ENCODE measurements at regions not wholly inside any gene's neighbourhood (a gene's known extent, or its start where the extent isn't known, plus 50 kb on each side); places are given as distances from the start of the nearest gene placed in this dataset.

GRCh38 chr15:53312707-53313106 is 446.8 kb downstream of the WDR72 start:
- Mint-ChIP-seq H3K27ac (no peak overlapping the region), H3K27me3 (ENCODE audit: low read depth in 2 of 2) (no peaks in the 10 kb centered on the region), H3K4me1 (no peaks in the 10 kb centered on the region), H3K9me3 (peaks cover 4 to 9% of the 10 kb centered on the region in 2 donors), H3K36me3 (no peaks in the 10 kb centered on the region), H3K4me3 (no peak overlapping the region)
- no peak for ATAC-seq
- Histone ChIP-seq H3K4me1 (ENCODE audit: control insufficient read depth, insufficient read depth, low read length) (no peaks in the 10 kb centered on the region), H3K27me3 (ENCODE audit: control insufficient read depth, insufficient read depth, low read length) (no peaks in the 10 kb centered on the region), H3K9me3 (ENCODE audit: control insufficient read depth, insufficient read depth, low read length) (no peaks in the 10 kb centered on the region), H3K27ac (ENCODE audit: low read length) (no peak overlapping the region), H3K36me3 (ENCODE audit: control insufficient read depth, insufficient read depth, low read length) (no peaks in the 10 kb centered on the region), H3K4me3 (ENCODE audit: low read length) (no peak overlapping the region)
- 45% methylated on average over 3 of the region's 3 CpGs for WGBS (ENCODE audit: insufficient coverage)
- no peak for DNase-seq
- intact Hi-C loops (cut with micrococcal nuclease) = no loop called here
- TF ChIP-seq, protein P1, sequence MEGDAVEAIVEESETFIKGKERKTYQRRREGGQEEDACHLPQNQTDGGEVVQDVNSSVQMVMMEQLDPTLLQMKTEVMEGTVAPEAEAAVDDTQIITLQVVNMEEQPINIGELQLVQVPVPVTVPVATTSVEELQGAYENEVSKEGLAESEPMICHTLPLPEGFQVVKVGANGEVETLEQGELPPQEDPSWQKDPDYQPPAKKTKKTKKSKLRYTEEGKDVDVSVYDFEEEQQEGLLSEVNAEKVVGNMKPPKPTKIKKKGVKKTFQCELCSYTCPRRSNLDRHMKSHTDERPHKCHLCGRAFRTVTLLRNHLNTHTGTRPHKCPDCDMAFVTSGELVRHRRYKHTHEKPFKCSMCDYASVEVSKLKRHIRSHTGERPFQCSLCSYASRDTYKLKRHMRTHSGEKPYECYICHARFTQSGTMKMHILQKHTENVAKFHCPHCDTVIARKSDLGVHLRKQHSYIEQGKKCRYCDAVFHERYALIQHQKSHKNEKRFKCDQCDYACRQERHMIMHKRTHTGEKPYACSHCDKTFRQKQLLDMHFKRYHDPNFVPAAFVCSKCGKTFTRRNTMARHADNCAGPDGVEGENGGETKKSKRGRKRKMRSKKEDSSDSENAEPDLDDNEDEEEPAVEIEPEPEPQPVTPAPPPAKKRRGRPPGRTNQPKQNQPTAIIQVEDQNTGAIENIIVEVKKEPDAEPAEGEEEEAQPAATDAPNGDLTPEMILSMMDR (IDR thresholded peaks at IDR 0.05) = no peak

GRCh38 chr15:53310709-53311108 is 448.8 kb downstream of the WDR72 start:
- TF ChIP-seq, protein P1 (IDR thresholded peaks at IDR 0.05) = no peak
- intact Hi-C loops (cut with micrococcal nuclease) = no loop called here
- peaks cover 4 to 6% of the 10 kb centered on the region in 2 donors for H3K9me3 Mint-ChIP-seq
- H3K9me3 ChIP-seq (ENCODE audit: control insufficient read depth, insufficient read depth, low read length) = no peaks in the 10 kb centered on the region
- WGBS (ENCODE audit: insufficient coverage) = 92% methylated on average over 1 of the region's 1 CpG
- H3K27me3 Mint-ChIP-seq (ENCODE audit: low read depth in 2 of 2) = no peaks in the 10 kb centered on the region
- no peak overlapping the region for H3K4me3 Mint-ChIP-seq
- DNase-seq (no peak), ATAC-seq (no peak)
- H3K4me1 Mint-ChIP-seq = no peaks in the 10 kb centered on the region
- no peaks in the 10 kb centered on the region for H3K4me1 ChIP-seq (ENCODE audit: control insufficient read depth, insufficient read depth, low read length)
- H3K27ac ChIP-seq (ENCODE audit: low read length) = no peak overlapping the region
- H3K36me3 ChIP-seq (ENCODE audit: control insufficient read depth, insufficient read depth, low read length) = no peaks in the 10 kb centered on the region
- no peak overlapping the region for H3K4me3 ChIP-seq (ENCODE audit: low read length)
- no peak overlapping the region for H3K27ac Mint-ChIP-seq
- H3K27me3 ChIP-seq (ENCODE audit: control insufficient read depth, insufficient read depth, low read length) = no peaks in the 10 kb centered on the region
- H3K36me3 Mint-ChIP-seq = no peaks in the 10 kb centered on the region

DNA sequence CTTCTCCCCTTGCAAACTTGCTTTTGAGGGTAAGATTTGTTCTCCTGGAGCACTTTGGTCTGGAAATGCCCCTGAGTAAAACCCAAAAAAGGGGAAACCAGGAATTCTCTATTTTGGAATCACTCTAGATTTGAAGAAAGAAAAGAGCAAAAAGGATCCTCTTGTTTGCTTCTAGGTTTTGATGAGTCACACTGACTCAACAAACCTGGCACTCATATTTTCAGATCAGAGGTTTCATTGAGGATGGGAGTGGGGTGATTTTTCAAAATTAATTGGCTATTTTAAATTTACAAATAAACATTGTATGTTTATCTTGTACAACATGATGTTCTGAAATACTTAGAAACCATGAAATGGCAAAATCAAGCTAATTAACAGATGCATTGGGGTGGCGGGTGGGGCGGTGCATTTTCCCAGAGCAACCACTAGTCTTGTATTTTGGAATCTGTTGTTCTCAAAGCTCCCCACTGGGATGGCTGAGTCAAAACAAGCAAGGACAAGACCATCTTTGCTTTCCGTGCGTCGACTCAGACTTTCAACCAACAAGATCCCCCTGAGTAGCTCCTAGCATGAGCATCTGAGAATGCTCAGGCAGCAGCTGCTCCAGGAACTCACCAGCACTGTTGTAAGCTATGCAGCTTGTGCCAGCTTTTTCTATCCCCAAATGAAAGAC is 451.4 kb downstream of the WDR72 start:
- WGBS (ENCODE audit: insufficient coverage) = 93% methylated on average over 5 of the region's 5 CpGs
- no peaks in the 10 kb centered on the region for H3K27me3 Mint-ChIP-seq (ENCODE audit: low read depth in 2 of 2)
- no peak overlapping the region for H3K4me3 ChIP-seq (ENCODE audit: low read length)

More for the DNA sequence above, 451.4 kb downstream of the WDR72 start:
- no peak overlapping the region for H3K4me3 Mint-ChIP-seq
- H3K27ac Mint-ChIP-seq = no peak overlapping the region
- DNase-seq = no peak
- H3K27ac ChIP-seq (ENCODE audit: low read length) = no peak overlapping the region
- no peaks in the 10 kb centered on the region for H3K4me1 Mint-ChIP-seq
- peaks cover 4 to 5% of the 10 kb centered on the region in 2 donors for H3K9me3 Mint-ChIP-seq
- no peaks in the 10 kb centered on the region for H3K36me3 ChIP-seq (ENCODE audit: control insufficient read depth, insufficient read depth, low read length)
- TF ChIP-seq, protein P1 (IDR thresholded peaks at IDR 0.05) = no peak
- H3K9me3 ChIP-seq (ENCODE audit: control insufficient read depth, insufficient read depth, low read length) = no peaks in the 10 kb centered on the region
- no peak for ATAC-seq
- no peaks in the 10 kb centered on the region for H3K36me3 Mint-ChIP-seq
- no peaks in the 10 kb centered on the region for H3K4me1 ChIP-seq (ENCODE audit: control insufficient read depth, insufficient read depth, low read length)
- intact Hi-C loops (cut with micrococcal nuclease) = no loop called here
- H3K27me3 ChIP-seq (ENCODE audit: control insufficient read depth, insufficient read depth, low read length) = no peaks in the 10 kb centered on the region

Data from natural killer cell (primary cell).